Kidney (tissue), 13 donors: ENCODE measurements at regions not wholly inside any gene's neighbourhood (a gene's known extent, or its start where the extent isn't known, plus 50 kb on each side); places are given as distances from the start of the nearest gene placed in this dataset.
"Not testable (repeated sequence)": the region's sequence is repeated elsewhere in the genome, so short reads cannot be mapped to it uniquely, and the experiment has no call there.

Experiments used
- DNase-seq, 5 donors: peaks; one replicate each; pipeline ENCODE4 v3.0.0-alpha.2; 2013 to 2020
- FAIRE-seq: peaks from 2 replicates; lab custom pipeline; 2012; peaks lifted over from hg19 to GRCh38; lab: Jason Lieb, UNC
- H3K27ac ChIP-seq, 2 donors: one replicate each; pipeline ENCODE4 v1.7.0; 2013; ENCODE audit warnings: low read depth in 2 of 2, low read length in 2 of 2, inconsistent platforms in 1 of 2
- H3K27me3 ChIP-seq: one replicate; pipeline ENCODE4 v1.7.1; 2013; ENCODE audit warnings: low read length, inconsistent platforms; ENCODE audit not compliant: control insufficient read depth, insufficient read depth
- H3K36me3 ChIP-seq, 3 donors: one replicate each; pipeline versions ENCODE4 v1.7.0 to v1.7.1; 2013; ENCODE audit warnings: low read length in 3 of 3, control low read depth in 1 of 3, inconsistent platforms in 1 of 3; ENCODE audit not compliant: insufficient read depth in 3 of 3, control insufficient read depth in 2 of 3
- H3K4me1 ChIP-seq, 3 donors: one replicate each; pipeline versions ENCODE4 v1.7.0 to v1.7.1; 2013; ENCODE audit warnings: low read length in 3 of 3, inconsistent platforms in 1 of 3, low read depth in 1 of 3; ENCODE audit not compliant: control insufficient read depth in 2 of 3, insufficient read depth in 2 of 3
- H3K4me3 ChIP-seq, 3 donors: one replicate each; pipeline versions ENCODE4 v1.7.0 to v1.8.1; 2013; ENCODE audit warnings: low read length in 3 of 3, control low read depth in 1 of 3, inconsistent platforms in 1 of 3
- H3K9ac ChIP-seq, 3 donors: one replicate each; pipeline versions ENCODE4 v1.7.0 to v1.7.1; 2013; ENCODE audit warnings: low read length in 3 of 3, control low read depth in 1 of 3, inconsistent platforms in 1 of 3
- H3K9me3 ChIP-seq, 3 donors: one replicate each; pipeline versions ENCODE4 v1.7.0 to v1.7.1; 2013; ENCODE audit warnings: low read length in 3 of 3, control low read depth in 1 of 3, inconsistent platforms in 1 of 3; ENCODE audit not compliant: control insufficient read depth in 2 of 3, insufficient read depth in 1 of 3
- intact Hi-C: fragments of 100-400 bp; cut with DNase I; formaldehyde crosslinking; loops from one replicate; pipeline ENCODE4 v1.11.1; 2022
- TF ChIP-seq, protein P1 (sequence below): IDR thresholded peaks from 3 replicates; pipeline ENCODE4 v1.5.1; 2012; ENCODE audit warnings: mild to moderate bottlenecking, moderate library complexity, borderline replicate concordance; ENCODE audit not compliant: insufficient read depth; ENCODE audit errors: extremely low read depth
- donor health status: control.
- donor health status: control.
- donor health status: control.
- donor health status: control.
- donor health status: control.
- donor health status: DM: yes; HTN: yes; CAD: no.
- donor health status: Normal renal cell carcinoma (clear cell type).

DNA sequence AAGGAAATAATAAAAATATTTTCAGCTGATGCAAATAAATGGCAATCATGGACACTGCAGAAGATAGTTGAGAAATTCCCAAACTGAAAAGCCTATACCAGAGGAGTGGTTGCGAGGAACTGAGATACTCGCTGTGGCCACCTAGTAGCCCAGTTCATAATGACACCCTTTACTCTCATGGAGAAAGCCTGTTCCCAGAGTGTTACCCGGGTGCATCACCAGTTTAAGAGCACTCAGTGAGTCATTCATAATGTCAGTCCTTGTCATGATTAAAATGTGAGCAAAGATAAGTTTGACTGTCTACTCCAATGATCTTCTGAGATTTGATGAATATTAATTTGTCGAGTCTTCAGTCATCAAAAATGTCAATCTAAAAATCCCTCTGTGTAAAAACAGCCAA lies 138.4 kb upstream of the LRRC3B start:
- H3K9me3 ChIP-seq = no peaks in the 10 kb centered on the region
- DNase-seq (peak in 2 of 5 donors; percentile 14 to 16), FAIRE-seq (no peak)
- no peak overlapping the region for H3K4me3 ChIP-seq
- no peak overlapping the region for H3K9ac ChIP-seq
- intact Hi-C loops = no loop called here
- no peak overlapping the region for H3K27ac ChIP-seq
- no peaks in the 10 kb centered on the region for H3K27me3 ChIP-seq
- no peaks in the 10 kb centered on the region for H3K36me3 ChIP-seq
- TF ChIP-seq, protein P1, sequence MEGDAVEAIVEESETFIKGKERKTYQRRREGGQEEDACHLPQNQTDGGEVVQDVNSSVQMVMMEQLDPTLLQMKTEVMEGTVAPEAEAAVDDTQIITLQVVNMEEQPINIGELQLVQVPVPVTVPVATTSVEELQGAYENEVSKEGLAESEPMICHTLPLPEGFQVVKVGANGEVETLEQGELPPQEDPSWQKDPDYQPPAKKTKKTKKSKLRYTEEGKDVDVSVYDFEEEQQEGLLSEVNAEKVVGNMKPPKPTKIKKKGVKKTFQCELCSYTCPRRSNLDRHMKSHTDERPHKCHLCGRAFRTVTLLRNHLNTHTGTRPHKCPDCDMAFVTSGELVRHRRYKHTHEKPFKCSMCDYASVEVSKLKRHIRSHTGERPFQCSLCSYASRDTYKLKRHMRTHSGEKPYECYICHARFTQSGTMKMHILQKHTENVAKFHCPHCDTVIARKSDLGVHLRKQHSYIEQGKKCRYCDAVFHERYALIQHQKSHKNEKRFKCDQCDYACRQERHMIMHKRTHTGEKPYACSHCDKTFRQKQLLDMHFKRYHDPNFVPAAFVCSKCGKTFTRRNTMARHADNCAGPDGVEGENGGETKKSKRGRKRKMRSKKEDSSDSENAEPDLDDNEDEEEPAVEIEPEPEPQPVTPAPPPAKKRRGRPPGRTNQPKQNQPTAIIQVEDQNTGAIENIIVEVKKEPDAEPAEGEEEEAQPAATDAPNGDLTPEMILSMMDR = no peak
- H3K4me1 ChIP-seq = no peaks in the 10 kb centered on the region

DNA sequence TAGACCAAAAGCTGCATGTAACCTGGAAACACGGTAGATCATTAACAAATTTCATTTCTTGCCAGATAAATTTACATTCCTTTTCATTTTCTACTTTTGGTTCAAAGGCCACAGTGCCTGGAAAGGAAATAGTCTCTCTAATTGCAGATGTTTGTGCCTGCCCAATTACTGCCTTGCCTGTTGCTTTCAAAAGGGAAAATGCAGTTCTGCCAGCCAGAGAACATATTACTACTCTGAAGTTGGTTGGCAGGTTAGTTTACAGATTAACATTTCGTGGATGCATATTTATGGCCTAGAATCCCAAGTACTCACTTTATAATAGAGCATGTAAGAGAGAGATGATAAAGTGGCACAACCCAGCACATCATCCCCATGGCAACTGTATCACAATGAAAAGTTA lies 124.3 kb upstream of the LRRC3B start:
- DNase-seq = peak in 2 of 5 donors; percentile 41 to 50
- no peak for FAIRE-seq
- Histone ChIP-seq H3K4me1 (peaks cover 0 to 3% (median 0%) of the 10 kb centered on the region in 3 donors), H3K36me3 (no peaks in the 10 kb centered on the region), H3K27me3 (no peaks in the 10 kb centered on the region), H3K27ac (no peak overlapping the region), H3K9me3 (no peaks in the 10 kb centered on the region), H3K9ac (no peak overlapping the region), H3K4me3 (no peak overlapping the region)
- intact Hi-C loops = no loop called here
- TF ChIP-seq, protein P1 = no peak

DNA sequence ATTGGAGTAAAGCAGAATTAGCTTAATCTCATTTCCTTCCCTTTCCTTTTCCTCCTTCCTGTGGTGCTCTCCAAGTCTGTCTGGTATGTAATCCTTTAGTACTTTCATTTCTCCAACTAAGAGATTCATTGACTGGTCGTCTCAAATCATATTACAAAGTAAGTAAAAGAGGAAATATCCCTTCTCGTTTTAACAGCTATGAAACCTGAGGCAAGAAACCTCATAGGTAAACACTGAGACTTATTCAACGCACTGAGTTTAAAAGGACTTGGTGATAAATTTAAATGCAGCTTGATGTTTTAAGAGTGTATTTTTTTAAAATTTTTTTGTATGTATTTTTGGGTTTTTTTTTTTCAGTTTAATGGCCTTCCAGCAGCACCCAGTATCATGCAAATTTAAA lies 117.2 kb upstream of the LRRC3B start:
- DNase-seq = no peak
- intact Hi-C loops = no loop called here
- FAIRE-seq = no peak
- TF ChIP-seq, protein P1 = no peak
- H3K27me3 ChIP-seq = no peaks in the 10 kb centered on the region
- no peaks in the 10 kb centered on the region for H3K4me1 ChIP-seq
- no peaks in the 10 kb centered on the region for H3K9me3 ChIP-seq
- no peaks in the 10 kb centered on the region for H3K36me3 ChIP-seq
- no peak overlapping the region for H3K27ac ChIP-seq
- H3K4me3 ChIP-seq = no peak overlapping the region
- no peak overlapping the region for H3K9ac ChIP-seq

DNA sequence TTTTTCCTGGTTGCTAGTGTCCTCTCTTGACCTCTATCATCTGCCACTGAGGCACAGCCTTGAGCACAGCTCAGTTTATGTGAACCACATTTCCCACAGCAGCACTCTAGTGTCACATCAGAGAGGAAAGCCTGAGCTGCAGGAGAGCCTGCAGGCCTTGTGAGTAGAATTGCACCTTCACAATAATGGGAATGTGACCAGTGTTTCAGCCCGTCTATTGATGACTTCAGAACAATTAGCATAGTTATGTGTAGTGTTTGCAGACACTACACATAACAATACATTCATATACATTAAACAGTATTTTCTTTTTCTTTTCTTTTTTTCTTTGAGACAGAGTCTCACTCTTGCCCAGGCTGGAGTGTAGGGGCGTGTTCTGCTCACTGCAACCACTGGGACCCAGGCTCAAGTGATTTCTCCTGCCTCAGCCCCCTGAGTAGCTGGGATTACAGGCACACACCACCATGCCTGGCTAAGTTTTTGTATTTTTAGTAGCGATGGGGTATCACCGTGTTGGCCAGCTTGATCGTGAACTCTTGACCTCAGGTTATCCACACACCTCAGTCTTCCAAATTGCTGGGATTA lies 108.0 kb upstream of the LRRC3B start:
- H3K4me1 ChIP-seq, H3K9me3 ChIP-seq, H3K27ac ChIP-seq, H3K27me3 ChIP-seq, H3K9ac ChIP-seq, intact Hi-C loops, DNase-seq, FAIRE-seq, H3K4me3 ChIP-seq, H3K36me3 ChIP-seq: not testable (repeated sequence)
